BJ (cell line): ENCODE measurements at regions not wholly inside any gene's neighbourhood (a gene's known extent, or its start where the extent isn't known, plus 50 kb on each side); places are given as distances from the start of the nearest gene placed in this dataset.

Experiments used
- CTCF ChIA-PET: fragments of 350-600 bp; formaldehyde crosslinking; extraction: SDS; loops from one replicate; lab custom pipeline; 2021; ENCODE audit warnings: antibody characterized with exemption, inconsistent platforms; lab: Yijun Ruan, JAX
- POLR2A ChIA-PET: fragments of 300-600 bp; sonication (Branson Sonifier 250); formaldehyde crosslinking; extraction: SDS; loops from one replicate; lab custom pipeline; 2021; ENCODE audit warnings: antibody characterized with exemption; lab: Charles Lee
- DNase-seq: peaks from one replicate; pipeline ENCODE4 v3.0.0-alpha.2; 2011; ENCODE audit warnings: low read depth
- H3K27me3 ChIP-seq: 2 replicates; pipeline ENCODE4 v1.6.0; 2011; ENCODE audit warnings: low read length; ENCODE audit not compliant: control insufficient read depth, insufficient read depth
- H3K36me3 ChIP-seq: 2 replicates; pipeline ENCODE4 v1.5.1; 2011; ENCODE audit warnings: low read length; ENCODE audit not compliant: control insufficient read depth, insufficient read depth
- H3K4me3 ChIP-seq: 2 replicates; pipeline ENCODE4 v1.5.1; 2011; ENCODE audit warnings: low read depth, mild to moderate bottlenecking, control low read depth, low read length
- CTCF ChIP-seq: IDR thresholded peaks from 2 replicates; pipeline ENCODE4 v1.5.1; 2011; ENCODE audit warnings: low read depth, mild to moderate bottlenecking, control low read depth, inconsistent platforms, low read length, moderate library complexity; ENCODE audit not compliant: insufficient read depth

GRCh38 chr5:170173227-170173626 is 59.6 kb upstream of the C5orf58 start:
- no peak overlapping the region for H3K4me3 ChIP-seq
- CTCF ChIA-PET, result interaction anchor here (1.2 to 4.2 kb wide), 3 partner anchors 8 to 72 kb away, joined by 3 to 24 read pairs (median 14); no protein-coding TSS in a partner anchor
- no peaks in the 10 kb centered on the region for H3K36me3 ChIP-seq
- POLR2A ChIA-PET, result no interaction called here
- DNase-seq, result no peak
- H3K27me3 ChIP-seq, result no peaks in the 10 kb centered on the region; the same call in none of the 2 replicates
- TF ChIP-seq CTCF, result no peak

- Histone ChIP-seq H3K36me3 (no peaks in the 10 kb centered on the region), H3K4me3 (no peak overlapping the region), H3K27me3 (no peaks in the 10 kb centered on the region; the same call in none of the 2 replicates)
- CTCF ChIA-PET, result interaction anchor here (1.2 to 4.2 kb wide), 3 partner anchors 8 to 73 kb away, joined by 3 to 24 read pairs (median 14); no protein-coding TSS in a partner anchor
- DNase-seq, result no peak
- POLR2A ChIA-PET, result interaction anchor here (0.5 kb wide), 1 partner anchor 861 kb away, joined by 3 read pairs; no protein-coding TSS in a partner anchor
- TF ChIP-seq CTCF, result no peak
These were observed 59.1 kb upstream of the C5orf58 start for GRCh38 chr5:170173647-170174046.

GRCh38 chr5:170176916-170177315 is 55.9 kb upstream of the C5orf58 start:
- ChIA-PET POLR2A (no interaction called here), CTCF (interaction anchor here (0.9 kb wide), 1 partner anchor 11 kb away, joined by 3 read pairs; no protein-coding TSS in a partner anchor)
- Histone ChIP-seq H3K27me3 (no peaks in the 10 kb centered on the region), H3K36me3 (no peaks in the 10 kb centered on the region), H3K4me3 (no peak overlapping the region)
- no peak for DNase-seq
- TF ChIP-seq CTCF, result no peak

GRCh38 chr5:170178814-170179213 is 54.0 kb upstream of the C5orf58 start:
- ChIA-PET POLR2A (no interaction called here), CTCF (interaction anchor here (2.1 kb wide), 1 partner anchor 78 kb away, joined by 6 read pairs; no protein-coding TSS in a partner anchor)

GRCh38 chr5:170179626-170180025 is 53.2 kb upstream of the C5orf58 start:
- no peak for DNase-seq
- no peak overlapping the region for H3K4me3 ChIP-seq
- ChIA-PET CTCF (interaction anchor here (2.1 kb wide), 1 partner anchor 79 kb away, joined by 6 read pairs; no protein-coding TSS in a partner anchor), POLR2A (no interaction called here)
- H3K36me3 ChIP-seq, result no peaks in the 10 kb centered on the region
- H3K27me3 ChIP-seq, result peaks cover 2% of the 10 kb centered on the region; the same call in 1 of the 2 replicates
- TF ChIP-seq CTCF, result no peak

More at GRCh38 chr5:170178814-170179213, 54.0 kb upstream of the C5orf58 start:
- Histone ChIP-seq H3K27me3 (peaks cover 2% of the 10 kb centered on the region; the same call in 1 of the 2 replicates), H3K36me3 (no peaks in the 10 kb centered on the region), H3K4me3 (no peak overlapping the region)
- DNase-seq, result no peak
- no peak for TF ChIP-seq CTCF
